ENCODE measurements at regions not wholly inside any gene's neighbourhood (a gene's known extent, or its start where the extent isn't known, plus 50 kb on each side); places are given as distances from the start of the nearest gene placed in this dataset.

DNA sequence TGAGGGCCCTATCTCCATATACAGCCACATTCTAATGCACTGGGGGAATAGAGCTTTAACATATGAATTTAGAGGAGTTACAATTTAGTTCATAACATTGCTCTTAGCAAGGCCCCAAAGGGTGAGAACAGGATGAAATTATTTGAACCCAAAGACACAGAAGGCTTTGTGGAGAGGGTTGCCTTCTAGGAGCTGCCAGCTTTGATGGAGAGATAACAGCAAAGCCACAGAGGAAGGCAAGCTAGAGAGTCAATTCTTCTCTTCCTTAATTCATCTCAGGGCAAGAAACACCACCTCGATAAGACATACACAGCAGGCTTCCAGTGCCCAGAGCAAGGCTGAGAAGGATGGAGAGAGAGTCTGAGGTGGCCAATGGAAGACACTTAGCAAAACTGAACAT, 94.8 kb upstream of the TMPRSS15 start:
- ChIA-PET CTCF (ENCODE audit: low intra/inter-chr PET ratio) (no interaction called here), POLR2A (no interaction called here)
- 0% methylated on average over 1 of the region's 1 CpG for WGBS (ENCODE audit: insufficient coverage, low coverage, missing lambda C conversion rate)
- TF ChIP-seq SP2 (IDR thresholded peaks at IDR 0.05; ENCODE audit: extremely low read depth, low read depth, low read length, poor library complexity, severe bottlenecking) (no peak), UBTF (IDR thresholded peaks at IDR 0.05; ENCODE audit: borderline replicate concordance in 1 of 2, low read depth in 2 of 2, low read length in 2 of 2) (no peak), ARID3B (CRISPR knock-in tag; IDR thresholded peaks at IDR 0.05; ENCODE audit: borderline replicate concordance) (no peak), CUX1 (CRISPR knock-in tag; IDR thresholded peaks at IDR 0.05) (no peak), ZNF274 (IDR thresholded peaks at IDR 0.05; ENCODE audit: borderline replicate concordance, low read depth, low read length) (no peak), KLF1 (tag; IDR thresholded peaks at IDR 0.05) (no peak), CEBPZ (IDR thresholded peaks at IDR 0.05; ENCODE audit: borderline replicate concordance, low read depth, low read length) (no peak), TBL1XR1 (IDR thresholded peaks at IDR 0.05; ENCODE audit: low read length in 2 of 2) (no peak)

More for the DNA sequence above, 94.8 kb upstream of the TMPRSS15 start:
- H4K20me1 ChIP-seq (replicated peaks; ENCODE audit: control insufficient read depth, insufficient read depth, low read length): no peaks in the 10 kb centered on the region
- H3K79me2 ChIP-seq (ENCODE audit: control insufficient read depth, insufficient read depth, low read length): no peaks in the 10 kb centered on the region
- no TSS peak for BruUV-seq (replicated peaks)
- in situ Hi-C loops (cut with MboI): no loop called here
- FAIRE-seq (no peak), ATAC-seq (no peak), DNase-seq (ENCODE audit: extremely low read depth in 1 of 4, low spot score in 3 of 4) (no peak)
- no peak overlapping the region for H3K9ac ChIP-seq (ENCODE audit: insufficient read depth in 1 of 2, low read depth in 2 of 2, low read length in 2 of 2)
- no peaks in the 10 kb centered on the region for H3K9me1 ChIP-seq (ENCODE audit: control insufficient read depth, insufficient read depth, low read length)
- H2AFZ ChIP-seq (ENCODE audit: low read depth, low read length): no peak overlapping the region
- no peak overlapping the region for H3K27ac ChIP-seq (ENCODE audit: extremely low read depth, low read depth, low read length)
- H3K4me2 ChIP-seq (ENCODE audit: insufficient read depth, low read length): no peak overlapping the region
- no peaks in the 10 kb centered on the region for H3K36me3 ChIP-seq (ENCODE audit: control insufficient read depth, insufficient read depth, low read length)
- intact Hi-C loops (cut with micrococcal nuclease): no loop called here
- H3K9me3 ChIP-seq (replicated peaks; ENCODE audit: control insufficient read depth, insufficient read depth, low read depth, low read length): no peaks in the 10 kb centered on the region
- no peaks in the 10 kb centered on the region for H3K4me1 ChIP-seq (replicated peaks in 1 of 2; ENCODE audit: control insufficient read depth in 2 of 2, insufficient read depth in 2 of 2, low read length in 2 of 2)
- H3K27me3 ChIP-seq (ENCODE audit: control insufficient read depth in 2 of 2, insufficient read depth in 2 of 2, low read length in 2 of 2): no peaks in the 10 kb centered on the region
- H3K4me3 ChIP-seq: no peak overlapping the region

All from K562 (cell line).